HG02623 (cell line): ENCODE measurements at regions not wholly inside any gene's neighbourhood (a gene's known extent, or its start where the extent isn't known, plus 50 kb on each side); places are given as distances from the start of the nearest gene placed in this dataset.
"Not testable (repeated sequence)": the region's sequence is repeated elsewhere in the genome, so short reads cannot be mapped to it uniquely, and the experiment has no call there.

ENCODE experiments used
- ATAC-seq: cut with Tn5 transposase; IDR thresholded peaks from one replicate; pipeline ENCODE4 v1.9.1; 2021; ENCODE audit warnings: moderate library complexity; ENCODE audit not compliant: unreplicated experiment

GRCh38 chr2:182594286-182594685, 121.8 kb upstream of the DNAJC10 start:
- ATAC-seq: no peak

- no peak for ATAC-seq
These were observed 120.4 kb upstream of the DNAJC10 start for GRCh38 chr2:182595650-182596049.

- no peak for ATAC-seq
These were observed 118.3 kb upstream of the DNAJC10 start for GRCh38 chr2:182597570-182598295.

- no peak for ATAC-seq
These were observed 117.4 kb upstream of the DNAJC10 start for GRCh38 chr2:182598626-182599025.

GRCh38 chr2:182605166-182605565, 110.9 kb upstream of the DNAJC10 start:
- no peak for ATAC-seq

GRCh38 chr2:182606728-182607681, 109.1 kb upstream of the DNAJC10 start:
- ATAC-seq: peak; percentile 63

- no peak for ATAC-seq
These were observed 107.7 kb upstream of the DNAJC10 start for GRCh38 chr2:182608181-182608845.

GRCh38 chr2:182609005-182609404, 107.1 kb upstream of the DNAJC10 start:
- not testable (repeated sequence) for ATAC-seq

GRCh38 chr2:182610231-182610630, 105.8 kb upstream of the DNAJC10 start:
- no peak for ATAC-seq

- no peak for ATAC-seq
These were observed 105.0 kb upstream of the DNAJC10 start for GRCh38 chr2:182611009-182611408.

GRCh38 chr2:182615036-182615435, 101.0 kb upstream of the DNAJC10 start:
- ATAC-seq: no peak

GRCh38 chr2:182616471-182617393, 99.3 kb upstream of the DNAJC10 start:
- ATAC-seq: no peak

- no peak for ATAC-seq
These were observed 97.4 kb upstream of the DNAJC10 start for GRCh38 chr2:182618672-182619079.

- ATAC-seq: no peak
These were observed 96.8 kb upstream of the DNAJC10 start for GRCh38 chr2:182619276-182619675.

- ATAC-seq: no peak
These were observed 94.9 kb upstream of the DNAJC10 start for GRCh38 chr2:182621191-182621590.

- no peak for ATAC-seq
These were observed 94.2 kb upstream of the DNAJC10 start for GRCh38 chr2:182621810-182622209.

- no peak for ATAC-seq
These were observed 93.8 kb upstream of the DNAJC10 start for GRCh38 chr2:182622231-182622630.

GRCh38 chr2:182625814-182626213, 90.2 kb upstream of the DNAJC10 start:
- ATAC-seq: no peak

- ATAC-seq: no peak
These were observed 87.1 kb upstream of the DNAJC10 start for GRCh38 chr2:182628916-182629315.

- ATAC-seq: no peak
These were observed 85.8 kb upstream of the DNAJC10 start for GRCh38 chr2:182630207-182630606.
